GM21423 (cell line): ENCODE measurements at regions not wholly inside any gene's neighbourhood (a gene's known extent, or its start where the extent isn't known, plus 50 kb on each side); places are given as distances from the start of the nearest gene placed in this dataset.

Experiments
- ATAC-seq: cut with Tn5 transposase; IDR thresholded peaks from one replicate; pipeline ENCODE4 v1.9.1; 2021; ENCODE audit warnings: mild to moderate bottlenecking, moderate library complexity; ENCODE audit not compliant: unreplicated experiment

DNA sequence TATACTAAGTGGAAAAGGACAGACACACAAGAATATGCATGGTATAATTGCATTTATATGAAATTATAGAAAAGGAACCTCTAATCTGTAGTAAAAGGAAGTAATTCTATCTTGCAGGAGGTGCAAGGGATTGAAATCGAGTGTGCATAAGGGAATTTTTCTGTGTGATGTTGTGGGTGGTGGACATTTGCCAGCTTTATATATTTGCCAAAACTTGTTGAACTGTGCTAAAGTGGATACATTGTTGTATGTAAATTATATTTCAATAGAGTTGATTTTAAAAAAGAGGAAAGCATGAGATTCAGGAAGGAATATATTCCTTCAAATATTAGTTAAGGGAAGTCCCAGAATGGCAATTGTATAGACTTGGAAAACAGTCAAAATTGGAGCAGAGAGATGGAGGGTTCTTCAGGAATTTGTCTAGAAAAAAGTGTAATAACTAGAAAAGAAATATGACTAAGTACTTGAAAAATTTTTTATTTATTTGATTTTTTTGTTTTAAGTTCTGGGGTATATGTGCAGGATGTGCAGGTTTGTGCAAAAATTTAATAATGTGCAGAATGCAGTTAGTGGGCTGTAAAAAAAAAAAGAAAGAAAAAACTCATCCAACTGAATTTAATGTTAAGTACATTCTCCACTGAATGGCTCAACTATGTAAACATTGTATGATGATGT is 96.1 kb downstream of the ARL4A start:
- no peak for ATAC-seq

DNA sequence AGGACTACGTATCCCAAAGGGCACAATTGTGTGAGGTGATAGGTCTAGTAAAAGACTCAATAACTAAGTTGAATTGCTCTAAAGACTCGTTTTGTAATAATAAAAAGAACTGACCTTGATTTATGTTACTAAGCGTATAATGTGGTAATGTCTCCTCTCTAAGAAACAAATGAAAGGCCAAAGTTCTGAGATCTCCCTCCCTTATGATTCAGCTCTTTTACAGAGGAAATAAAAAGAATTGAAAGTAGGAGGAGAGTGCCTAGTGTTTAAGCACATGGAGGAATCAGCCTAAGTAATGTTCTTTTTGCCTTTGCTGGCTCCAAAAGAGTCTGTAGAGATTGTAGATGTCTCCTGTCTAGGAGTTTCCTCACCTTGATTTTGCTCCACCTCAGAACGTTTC is 98.0 kb downstream of the ARL4A start:
- ATAC-seq, result no peak

DNA sequence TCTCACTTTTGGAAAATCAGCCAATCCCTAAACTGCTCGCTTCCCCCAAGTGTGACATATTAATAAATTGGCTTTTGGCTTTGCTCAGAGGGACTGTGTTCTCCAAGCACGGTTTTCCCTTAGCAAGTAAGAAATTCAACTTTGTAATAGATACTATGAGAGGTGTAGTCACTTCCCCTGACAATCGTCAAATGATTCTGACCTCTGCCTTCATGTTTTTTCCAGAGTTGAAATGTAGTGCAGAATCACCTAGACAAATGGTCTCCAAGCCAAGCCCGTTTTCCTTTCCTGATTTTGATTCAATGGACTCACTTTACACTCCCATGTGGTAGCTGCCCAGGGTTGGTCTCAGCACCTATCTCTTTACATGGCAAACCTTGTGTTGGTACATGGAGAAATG is 99.1 kb downstream of the ARL4A start:
- no peak for ATAC-seq

DNA sequence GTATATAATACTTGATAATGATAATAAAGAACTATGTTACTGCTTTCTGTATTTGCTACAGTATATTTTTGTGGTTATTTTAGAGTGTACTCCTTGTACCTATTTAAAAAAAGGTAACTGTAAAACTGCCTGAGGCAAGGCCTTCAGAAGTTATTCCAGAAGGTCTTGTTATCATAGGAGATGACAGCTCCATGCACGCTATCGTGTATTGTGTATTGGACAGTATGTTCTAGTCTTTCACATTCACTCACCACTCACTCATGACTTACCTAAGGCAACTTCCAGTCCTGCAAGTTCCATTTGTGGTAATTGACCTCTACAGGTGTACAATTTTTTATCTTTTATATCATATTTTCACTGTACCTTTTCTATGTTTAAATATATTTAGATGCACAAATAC is 100.7 kb downstream of the ARL4A start:
- ATAC-seq, result no peak

DNA sequence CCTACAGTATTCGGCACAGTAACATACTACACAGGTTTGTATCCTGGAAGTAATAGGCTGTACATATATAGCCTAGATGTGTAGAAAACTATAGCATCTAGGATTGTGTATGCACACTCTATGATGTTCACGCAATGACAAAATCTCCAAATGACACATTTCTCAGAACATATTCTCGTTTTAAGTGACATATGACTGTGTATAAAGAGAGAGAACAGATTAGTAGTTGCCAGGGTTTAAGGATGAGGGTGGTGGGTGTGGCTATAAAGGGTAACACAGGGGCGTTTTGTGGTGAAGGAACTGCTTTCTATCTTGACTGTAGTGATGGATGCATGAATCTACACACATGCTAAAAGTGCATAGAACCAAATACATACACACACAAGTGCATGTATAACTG is 101.2 kb downstream of the ARL4A start:
- no peak for ATAC-seq

DNA sequence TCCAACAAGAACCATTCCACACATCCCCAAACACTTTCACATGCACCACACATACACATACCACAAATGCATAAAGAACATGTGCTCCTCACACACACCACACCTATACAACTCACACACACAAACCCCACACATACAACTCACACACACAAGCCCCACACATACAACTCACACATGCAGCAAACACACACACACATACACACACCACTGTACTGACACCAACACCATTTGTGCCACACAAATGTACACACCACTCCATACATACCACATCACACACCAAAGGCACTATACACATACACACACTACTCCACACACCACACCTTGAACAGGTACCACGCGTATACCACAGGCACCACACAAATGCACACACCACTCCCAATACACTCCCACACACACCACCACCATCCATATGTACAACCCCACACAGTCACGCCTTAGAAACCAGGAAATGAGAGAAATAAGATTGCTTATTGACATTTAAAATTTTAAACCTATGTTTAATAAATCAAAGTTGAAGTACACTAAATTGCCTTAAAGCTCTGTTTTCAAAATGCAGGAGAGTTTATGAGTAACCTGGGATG is 107.4 kb downstream of the ARL4A start:
- ATAC-seq, result no peak

DNA sequence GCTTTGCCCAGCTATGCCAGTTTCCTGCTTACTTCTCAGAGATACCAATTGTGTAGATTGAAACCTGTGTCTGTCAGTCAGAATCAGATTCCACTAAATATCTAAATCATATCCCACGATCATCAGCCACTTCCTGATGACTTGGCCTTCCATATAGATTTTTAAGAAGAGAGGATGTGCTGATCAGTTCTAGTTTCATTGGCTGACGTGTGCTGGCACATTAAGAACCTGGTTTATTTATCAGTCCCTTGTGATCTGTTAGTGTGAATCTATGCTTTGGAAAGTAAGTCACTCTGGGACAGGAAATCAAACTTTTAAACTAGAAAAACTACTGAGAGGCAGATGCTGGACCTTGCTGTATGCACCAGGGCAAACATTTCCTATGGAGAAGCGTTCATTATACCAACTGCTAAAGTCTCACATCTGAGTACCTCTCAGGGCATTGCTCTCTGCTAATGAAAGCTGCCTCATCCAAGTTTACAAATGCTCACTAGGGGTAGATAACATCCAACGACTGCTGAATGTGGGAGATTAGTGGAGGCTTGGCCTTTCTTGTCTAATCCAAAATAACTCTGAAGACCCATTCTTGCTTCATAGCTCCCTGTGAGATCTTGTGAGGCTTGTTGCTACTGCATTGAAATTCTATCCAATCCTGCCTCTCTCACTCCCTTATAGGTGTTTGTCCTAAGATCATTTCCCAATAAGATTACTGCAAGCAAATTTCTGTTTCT is 109.1 kb downstream of the ARL4A start:
- ATAC-seq, result no peak

DNA sequence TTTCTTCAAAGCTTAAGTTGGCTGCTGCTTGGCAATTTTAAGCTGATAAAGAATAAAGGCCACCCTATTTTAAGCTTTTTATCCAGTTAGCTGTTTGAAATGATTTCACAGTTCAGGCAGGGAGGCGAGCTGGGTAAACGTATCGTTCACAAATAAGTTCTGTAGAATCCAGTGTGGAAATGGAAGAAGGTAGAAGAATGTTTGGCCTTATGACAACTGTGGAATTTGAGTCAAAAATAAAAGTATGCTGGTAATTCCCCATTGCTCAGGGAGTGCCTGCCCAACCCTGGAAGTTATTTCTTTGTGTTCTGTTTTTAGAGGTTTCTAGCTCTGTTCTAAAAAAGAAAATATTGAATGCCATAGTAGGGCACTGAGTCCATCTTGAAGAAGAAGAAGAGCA is 113.1 kb downstream of the ARL4A start:
- no peak for ATAC-seq

DNA sequence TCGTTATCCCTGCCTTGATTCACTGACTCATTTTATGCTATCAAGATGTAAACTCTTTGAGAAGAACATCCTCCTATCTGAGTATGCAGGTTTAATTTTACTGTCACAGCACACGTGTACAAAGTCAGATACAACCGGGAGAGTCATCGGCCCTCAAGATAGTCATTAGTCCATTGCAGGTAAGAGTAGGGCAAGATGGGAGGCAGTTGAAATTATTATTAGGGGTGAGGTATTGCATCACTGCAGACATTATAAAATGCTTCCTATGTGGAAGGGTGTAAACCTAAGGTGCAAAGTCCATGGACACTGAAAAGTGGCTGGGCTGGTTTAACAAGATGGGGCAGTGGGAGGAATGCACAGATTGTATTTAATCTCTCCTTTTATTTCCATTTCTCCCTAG is 113.7 kb downstream of the ARL4A start:
- ATAC-seq, result no peak

DNA sequence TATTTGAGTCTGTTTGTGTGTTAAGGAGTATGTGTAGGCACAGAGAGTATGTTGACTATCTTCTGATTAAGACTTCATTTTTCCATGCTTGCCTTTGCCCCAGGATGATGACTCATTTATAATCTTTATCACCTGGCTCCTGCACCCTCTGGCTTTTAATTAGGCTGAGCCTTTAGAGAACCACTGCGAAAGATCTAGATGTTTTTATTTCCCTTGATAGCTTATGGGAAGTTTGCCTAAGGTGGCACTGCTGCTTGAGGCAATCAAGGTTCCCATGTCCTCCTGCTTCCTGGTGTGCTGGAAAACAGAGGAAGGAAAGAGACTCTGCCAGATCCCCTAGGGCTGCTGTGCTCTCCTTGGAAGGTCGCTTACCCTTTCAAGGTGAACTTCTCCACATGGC is 114.6 kb downstream of the ARL4A start:
- no peak for ATAC-seq

DNA sequence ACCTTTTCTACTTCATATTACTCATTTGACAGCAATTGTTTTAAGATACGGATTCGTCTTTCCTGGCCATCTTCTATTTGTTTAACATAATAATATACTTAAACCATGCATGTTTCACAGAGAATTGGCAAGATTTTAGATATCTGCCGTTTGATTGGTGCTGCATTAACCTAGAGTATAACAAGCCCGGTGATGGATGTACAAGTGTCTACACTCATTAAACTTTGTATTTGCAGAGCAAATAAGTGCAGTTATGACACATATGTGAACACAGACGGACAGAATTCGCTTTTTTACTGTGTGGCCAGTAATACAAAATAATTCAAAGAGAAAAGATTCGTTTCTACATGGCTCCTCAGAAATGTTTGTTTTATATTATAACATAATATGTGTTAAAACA is 116.1 kb downstream of the ARL4A start:
- no peak for ATAC-seq

DNA sequence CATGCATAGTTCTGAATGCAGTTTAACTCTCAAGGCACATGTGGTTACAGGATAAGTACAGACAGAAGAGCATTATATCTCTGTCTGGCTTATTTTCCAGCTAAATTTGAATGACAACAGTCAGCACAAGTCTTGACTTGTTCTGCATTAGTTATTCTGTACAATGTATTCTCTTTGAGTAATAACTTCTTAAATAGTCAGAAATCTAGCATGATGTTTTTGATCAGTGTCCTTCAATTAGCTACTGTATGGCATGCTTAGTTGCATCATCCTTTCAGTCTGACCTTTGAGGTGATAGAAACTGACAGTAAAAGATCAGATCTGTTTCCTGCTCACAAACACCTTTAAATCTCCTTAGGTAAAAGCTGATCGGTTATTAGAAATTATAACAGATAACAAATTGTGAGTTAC is 118.1 kb downstream of the ARL4A start:
- ATAC-seq, result no peak

DNA sequence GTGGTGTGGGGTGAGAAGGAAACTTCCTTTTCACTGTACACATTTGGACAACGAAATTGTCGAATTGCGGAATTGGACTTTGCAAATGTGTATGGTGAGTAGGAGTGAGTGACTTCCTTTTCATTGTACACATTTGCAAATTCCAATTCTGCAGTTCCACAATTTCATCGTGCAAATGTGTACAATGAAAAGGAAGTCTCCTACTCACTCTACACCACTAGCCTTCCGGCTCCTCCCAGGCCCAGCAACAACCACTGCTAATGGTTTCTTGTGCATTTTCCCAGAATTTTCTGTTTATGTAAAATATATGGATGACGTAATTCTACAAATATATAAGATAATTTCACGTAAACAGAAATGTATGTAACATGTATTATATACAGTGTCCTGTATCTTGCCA is 118.5 kb downstream of the ARL4A start:
- no peak for ATAC-seq

DNA sequence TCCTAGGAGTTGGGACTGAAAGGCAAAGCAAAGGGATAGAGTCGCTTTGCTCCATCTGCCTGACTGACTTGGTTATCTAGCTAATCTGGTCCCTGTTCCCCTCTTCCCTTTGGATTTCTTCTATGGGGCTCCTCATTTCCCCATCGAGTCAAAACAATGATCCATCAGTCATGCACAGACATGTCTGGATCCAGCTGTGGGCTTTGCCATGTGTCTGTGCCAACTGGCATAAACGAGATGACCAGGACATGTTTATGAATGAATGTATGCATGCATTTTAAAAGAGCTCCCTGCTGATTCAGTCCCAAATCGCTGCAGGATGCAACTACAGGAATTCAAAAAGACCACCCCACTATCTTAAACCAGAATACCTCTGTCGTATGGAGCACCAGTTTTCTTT is 122.0 kb downstream of the ARL4A start:
- no peak for ATAC-seq

DNA sequence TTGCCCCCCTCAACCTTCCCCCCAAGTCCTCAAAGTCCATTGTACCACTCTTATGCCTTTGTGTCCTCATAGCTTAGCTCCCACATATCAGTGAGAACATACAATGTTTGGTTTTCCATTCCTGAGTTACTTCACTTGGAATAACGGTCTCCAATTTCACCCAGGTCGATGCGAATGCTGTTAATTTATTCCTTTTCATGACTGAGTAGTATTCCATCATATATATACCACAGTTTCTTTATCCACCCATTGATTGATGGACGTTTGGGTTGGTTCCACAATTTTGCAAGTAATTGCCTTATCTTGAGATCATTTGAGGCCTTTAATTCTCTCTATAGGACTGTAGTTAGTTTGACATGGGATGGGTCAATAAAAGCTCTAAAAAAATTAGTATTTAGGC is 124.7 kb downstream of the ARL4A start:
- no peak for ATAC-seq

DNA sequence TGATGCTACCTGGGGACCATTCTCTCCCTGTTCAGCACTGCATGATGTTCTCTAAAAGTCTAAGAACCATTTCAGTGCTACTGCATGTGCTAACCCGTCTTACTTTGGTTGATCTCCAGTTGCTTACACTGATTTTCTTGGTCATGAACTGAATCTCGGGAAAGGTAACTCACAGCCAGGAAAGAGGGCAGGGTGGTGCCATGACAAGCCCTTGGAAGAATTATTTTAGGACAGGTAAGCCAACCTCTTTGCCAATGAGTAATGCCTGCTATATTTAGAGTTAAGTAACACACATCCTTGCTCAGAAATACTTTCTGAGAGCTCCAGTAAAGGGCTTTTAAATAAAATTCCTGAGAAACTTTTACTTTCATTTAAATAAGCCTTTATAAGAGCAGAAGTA is 126.7 kb downstream of the ARL4A start:
- no peak for ATAC-seq

DNA sequence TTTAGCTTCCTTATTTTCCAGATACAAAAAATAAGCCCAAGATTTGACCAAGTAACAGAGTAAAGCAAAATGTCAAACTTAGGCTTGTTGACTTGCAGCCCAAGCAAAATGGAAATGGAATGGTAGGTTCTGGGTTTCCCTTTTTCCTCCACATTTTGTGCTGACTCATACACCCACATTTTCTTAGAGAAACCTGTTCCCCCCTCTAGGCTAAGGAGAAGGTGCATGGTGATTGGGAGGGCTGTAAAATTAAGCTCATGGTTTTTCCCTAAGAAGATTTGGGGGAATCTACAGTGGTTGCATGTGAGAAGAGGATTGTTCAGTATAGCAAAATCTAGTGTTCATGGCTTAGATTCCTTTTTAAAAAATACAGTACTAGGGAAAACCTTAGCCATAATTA is 127.4 kb downstream of the ARL4A start:
- no peak for ATAC-seq

DNA sequence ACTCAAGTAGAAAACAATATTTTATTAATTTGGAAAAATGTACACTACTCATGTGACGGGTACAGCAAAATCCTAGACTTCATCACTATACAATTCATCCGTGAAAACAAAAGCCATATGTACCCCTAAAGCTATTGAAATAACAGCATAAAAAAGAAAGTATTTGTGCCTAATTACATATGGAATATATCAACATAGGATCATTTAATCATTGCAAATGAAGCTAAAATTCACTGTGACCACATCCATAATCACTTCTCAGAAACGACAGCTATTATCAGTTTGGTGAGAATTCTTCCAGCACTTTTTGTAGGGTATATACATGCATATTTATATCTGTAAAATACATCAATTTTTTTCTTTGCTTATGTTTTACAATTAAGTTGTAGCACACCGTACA is 128.0 kb downstream of the ARL4A start:
- ATAC-seq, result no peak

DNA sequence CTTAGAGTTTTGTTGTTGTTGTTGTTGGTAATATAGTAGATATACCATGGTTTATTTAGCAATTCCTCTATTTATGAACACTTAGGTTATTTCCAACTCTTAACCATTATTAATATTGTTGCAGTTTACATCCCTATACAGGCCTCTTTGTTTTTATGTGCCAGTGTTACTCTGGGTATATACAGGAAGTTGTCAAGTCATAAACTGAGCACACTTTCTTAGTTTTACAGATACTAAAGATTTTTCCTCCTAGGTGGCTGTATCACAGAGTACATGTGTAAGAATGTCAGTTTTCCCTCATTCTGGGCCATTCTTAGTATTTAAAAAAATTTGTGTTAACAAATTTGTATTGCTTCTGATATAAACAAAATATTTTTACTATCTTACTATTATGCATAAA is 128.4 kb downstream of the ARL4A start:
- ATAC-seq, result no peak

DNA sequence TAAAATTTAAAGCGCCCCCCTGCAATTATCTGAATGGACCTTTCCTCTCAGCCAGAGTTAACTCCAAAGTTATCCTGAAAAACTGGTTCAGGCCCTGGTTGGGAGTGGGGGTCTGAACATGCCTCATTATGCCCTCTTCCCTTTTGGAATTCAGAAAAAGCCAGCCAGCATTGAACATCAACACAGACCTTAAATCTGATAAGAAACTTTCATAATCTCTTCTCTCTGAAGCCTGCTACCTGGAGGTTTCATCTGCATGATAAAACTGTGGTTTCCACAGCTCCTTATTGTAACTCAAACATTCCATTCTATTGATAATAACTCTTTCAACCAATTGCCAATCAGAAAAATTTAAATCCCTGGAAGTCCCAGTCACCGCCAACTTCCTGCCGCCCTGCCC is 133.3 kb downstream of the ARL4A start:
- no peak for ATAC-seq

DNA sequence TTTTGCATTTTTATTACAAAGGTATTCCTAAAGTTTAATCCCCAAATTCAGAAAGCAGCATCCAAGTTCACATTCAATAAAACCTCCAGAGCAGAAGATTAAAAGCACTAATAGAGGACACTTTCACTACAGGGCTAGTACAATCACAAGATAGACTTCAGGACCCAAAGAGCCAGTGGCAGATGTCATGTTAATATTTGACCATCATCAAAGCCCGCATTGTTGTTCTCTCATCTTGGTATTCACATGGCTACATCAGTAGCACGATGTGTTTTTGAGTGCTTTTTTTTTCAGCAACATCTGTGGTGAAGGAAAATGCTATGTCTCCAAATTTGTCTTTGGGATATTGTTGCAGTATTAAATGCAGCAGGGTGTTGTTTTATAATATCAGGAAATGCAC is 134.3 kb downstream of the ARL4A start:
- no peak for ATAC-seq

DNA sequence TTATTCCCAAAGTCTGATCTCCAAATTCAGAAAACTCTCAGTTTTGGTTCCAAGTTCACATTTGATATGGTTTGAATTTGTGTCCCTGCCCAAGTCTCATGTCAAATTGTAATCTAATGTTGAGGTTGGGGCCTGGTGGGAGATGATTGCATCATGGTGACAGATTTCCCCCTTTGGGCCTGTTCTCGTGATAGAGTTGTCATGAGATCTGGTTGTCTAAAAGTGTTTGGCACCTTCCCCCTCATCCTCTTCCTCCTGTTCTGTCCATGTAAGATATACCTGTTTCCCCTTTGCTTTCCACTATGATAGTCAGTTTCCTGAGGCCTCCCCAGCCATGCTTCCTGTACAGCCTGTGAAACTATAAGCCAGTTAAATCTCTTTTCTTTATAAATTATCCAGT is 138.6 kb downstream of the ARL4A start:
- no peak for ATAC-seq
